ENCODE measurements at regions not wholly inside any gene's neighbourhood (a gene's known extent, or its start where the extent isn't known, plus 50 kb on each side); places are given as distances from the start of the nearest gene placed in this dataset.

GRCh38 chr20:47969426-47969825 is 184.1 kb upstream of the SULF2 start:
- DNase-seq (ENCODE audit: insufficient read length, low spot score) (no peak), FAIRE-seq (no peak)
- no peak for TF ChIP-seq CTCF (IDR thresholded peaks at IDR 0.05; ENCODE audit: insufficient read depth, missing control alignments)

GRCh38 chr20:47968541-47969310 is 183.4 kb upstream of the SULF2 start:
- no peak for TF ChIP-seq CTCF (IDR thresholded peaks at IDR 0.05; ENCODE audit: insufficient read depth, missing control alignments)
- no peak for DNase-seq (ENCODE audit: insufficient read length, low spot score)
- FAIRE-seq = no peak

GRCh38 chr20:47964149-47964548 is 178.9 kb upstream of the SULF2 start:
- no peak for FAIRE-seq
- DNase-seq (ENCODE audit: insufficient read length, low spot score) = no peak
- no peak for TF ChIP-seq CTCF (IDR thresholded peaks at IDR 0.05; ENCODE audit: insufficient read depth, missing control alignments)

- no peak for FAIRE-seq
- DNase-seq (ENCODE audit: insufficient read length, low spot score) = no peak
- TF ChIP-seq CTCF (IDR thresholded peaks at IDR 0.05; ENCODE audit: insufficient read depth, missing control alignments) = no peak
Observed at GRCh38 chr20:47963022-47963421, 177.7 kb upstream of the SULF2 start.

GRCh38 chr20:47962286-47962963 is 177.1 kb upstream of the SULF2 start:
- DNase-seq (ENCODE audit: insufficient read length, low spot score) = no peak
- FAIRE-seq = no peak
- no peak for TF ChIP-seq CTCF (IDR thresholded peaks at IDR 0.05; ENCODE audit: insufficient read depth, missing control alignments)

GRCh38 chr20:47960769-47961541 is 175.7 kb upstream of the SULF2 start:
- no peak for FAIRE-seq
- no peak for DNase-seq (ENCODE audit: insufficient read length, low spot score)
- TF ChIP-seq CTCF (IDR thresholded peaks at IDR 0.05; ENCODE audit: insufficient read depth, missing control alignments) = no peak
